Esophagus squamous epithelium (tissue), 5 donors: ENCODE measurements at regions not wholly inside any gene's neighbourhood (a gene's known extent, or its start where the extent isn't known, plus 50 kb on each side); places are given as distances from the start of the nearest gene placed in this dataset.

ENCODE experiments used
- DNase-seq: peaks from one replicate; lab custom pipeline; 2025; lab: John Stamatoyannopoulos, UW
- H3K27ac ChIP-seq, 4 donors: fragments of 200-600 bp; sonication (generic); one replicate each; pipeline ENCODE4 v1.5.1; 2016 to 2019; ENCODE audit warnings: mild to moderate bottlenecking in 1 of 4
- H3K27me3 ChIP-seq, 4 donors: fragments of 200-600 bp; sonication (generic); 1 replicate in 3 of 4; 2 replicates in 1 of 4; pipeline versions ENCODE4 v1.5.1 to v1.6.0; 2017 to 2021; ENCODE audit warnings: antibody characterized with exemption in 1 of 4
- H3K36me3 ChIP-seq, 3 donors: fragments of 200-600 bp; sonication (generic); one replicate each; pipeline ENCODE4 v1.5.1; 2016 to 2019
- H3K4me1 ChIP-seq, 3 donors: fragments of 200-600 bp; sonication (generic); one replicate each; pipeline ENCODE4 v1.5.1; 2017 to 2019
- H3K4me3 ChIP-seq, 4 donors: fragments of 200-600 bp; sonication (generic); 1 replicate in 3 of 4; 2 replicates in 1 of 4; pipeline ENCODE4 v1.5.1; 2016 to 2019; ENCODE audit warnings: mild to moderate bottlenecking in 2 of 4, moderate library complexity in 1 of 4
- H3K9me3 ChIP-seq, 3 donors: fragments of 200-600 bp; sonication (generic); one replicate each; pipeline ENCODE4 v1.5.1; 2016 to 2019
- CTCF ChIP-seq, 6 experiments: fragments of 450-650 bp in 4 of 6; fragments of 200-600 bp in 2 of 6; sonication (generic) in 2 of 6; IDR thresholded peaks; one replicate each; pipeline ENCODE4 v1.5.1; 2016 to 2019; ENCODE audit warnings: antibody characterized with exemption in 6 of 6, mild to moderate bottlenecking in 4 of 6, moderate library complexity in 4 of 6
- POLR2A ChIP-seq, 4 donors: fragments of 450-650 bp; IDR thresholded peaks; one replicate each; pipeline ENCODE4 v1.6.1; 2017; ENCODE audit warnings: antibody characterized with exemption in 4 of 4, mild to moderate bottlenecking in 4 of 4, moderate library complexity in 3 of 4
- WGBS, 2 donors: methylation state at CpG; one replicate each; pipeline ENCODE4 v1.1.5; 2018; 5-methylcytosine and 5-hydroxymethylcytosine counted together
- intact Hi-C: fragments of 100-400 bp; cut with DNase I; formaldehyde crosslinking; loops from one replicate; pipeline ENCODE4 v1.15.0; 2022
- donor health status: DM: yes; HTN: yes; CAD: no.

- TF ChIP-seq POLR2A (IDR thresholded peaks at IDR 0.05) (no peak), CTCF (IDR thresholded peaks at IDR 0.05) (no peak)
- Histone ChIP-seq H3K27ac (no peak overlapping the region), H3K9me3 (no peaks in the 10 kb centered on the region), H3K36me3 (no peaks in the 10 kb centered on the region), H3K4me3 (no peak overlapping the region), H3K4me1 (no peaks in the 10 kb centered on the region), H3K27me3 (no peaks in the 10 kb centered on the region)
- 49 to 54% methylated on average over 3 to 4 of the region's 7 CpGs for WGBS, 2 donors
- intact Hi-C loops: no loop called here
- DNase-seq: no peak
Observed at GRCh38 chr4:31613946-31614623, 893.9 kb downstream of the PCDH7 start.

GRCh38 chr4:31617667-31618066, 897.5 kb downstream of the PCDH7 start:
- 67 to 83% methylated on average over 1 of the region's 1 CpG for WGBS, 2 donors

GRCh38 chr4:31620476-31620875, 900.3 kb downstream of the PCDH7 start:
- H3K4me3 ChIP-seq: no peak overlapping the region
- H3K36me3 ChIP-seq: no peaks in the 10 kb centered on the region
- TF ChIP-seq POLR2A (IDR thresholded peaks at IDR 0.05): no peak
- no peak for TF ChIP-seq CTCF (IDR thresholded peaks at IDR 0.05)
- H3K4me1 ChIP-seq: no peaks in the 10 kb centered on the region
- DNase-seq: no peak
- WGBS, 2 donors: 23 to 48% methylated on average over 2 of the region's 2 CpGs
- intact Hi-C loops: no loop called here
- no peaks in the 10 kb centered on the region for H3K9me3 ChIP-seq
- no peaks in the 10 kb centered on the region for H3K27me3 ChIP-seq
- no peak overlapping the region for H3K27ac ChIP-seq

More at GRCh38 chr4:31617667-31618066, 897.5 kb downstream of the PCDH7 start:
- H3K27ac ChIP-seq: no peak overlapping the region
- H3K9me3 ChIP-seq: no peaks in the 10 kb centered on the region
- H3K27me3 ChIP-seq: no peaks in the 10 kb centered on the region
- DNase-seq: no peak
- no peak overlapping the region for H3K4me3 ChIP-seq
- no peaks in the 10 kb centered on the region for H3K36me3 ChIP-seq
- H3K4me1 ChIP-seq: no peaks in the 10 kb centered on the region
- intact Hi-C loops: no loop called here
- TF ChIP-seq CTCF (IDR thresholded peaks at IDR 0.05) (no peak), POLR2A (IDR thresholded peaks at IDR 0.05) (no peak)

GRCh38 chr4:31645236-31645635, 925.1 kb downstream of the PCDH7 start:
- no peaks in the 10 kb centered on the region for H3K9me3 ChIP-seq
- no peaks in the 10 kb centered on the region for H3K36me3 ChIP-seq
- WGBS, 2 donors: 94 to 97% methylated on average over 4 of the region's 4 CpGs
- H3K27me3 ChIP-seq: peaks cover 0 to 11% (median 0%) of the 10 kb centered on the region in 4 donors
- intact Hi-C loops: no loop called here
- no peak for DNase-seq
- no peak for TF ChIP-seq CTCF (IDR thresholded peaks at IDR 0.05)
- no peak for TF ChIP-seq POLR2A (IDR thresholded peaks at IDR 0.05)
- H3K4me3 ChIP-seq: no peak overlapping the region
- no peak overlapping the region for H3K27ac ChIP-seq
- no peaks in the 10 kb centered on the region for H3K4me1 ChIP-seq

GRCh38 chr4:31647786-31648185, 927.6 kb downstream of the PCDH7 start:
- H3K4me1 ChIP-seq: no peaks in the 10 kb centered on the region
- no peak overlapping the region for H3K27ac ChIP-seq
- peaks cover 0 to 6% (median 0%) of the 10 kb centered on the region in 3 donors for H3K9me3 ChIP-seq
- peaks cover 0 to 11% (median 0%) of the 10 kb centered on the region in 4 donors for H3K27me3 ChIP-seq
- H3K36me3 ChIP-seq: no peaks in the 10 kb centered on the region
- no peak for TF ChIP-seq POLR2A (IDR thresholded peaks at IDR 0.05)
- no peak for TF ChIP-seq CTCF (IDR thresholded peaks at IDR 0.05)
- 33 to 52% methylated on average over 1 of the region's 1 CpG for WGBS, 2 donors
- no peak overlapping the region for H3K4me3 ChIP-seq
- intact Hi-C loops: no loop called here
- DNase-seq: no peak
